Right lobe of liver (tissue), 4 donors: ENCODE measurements at regions not wholly inside any gene's neighbourhood (a gene's known extent, or its start where the extent isn't known, plus 50 kb on each side); places are given as distances from the start of the nearest gene placed in this dataset.

Experiments used
- CTCF ChIP-seq, 4 donors: fragments of 200-600 bp in 3 of 4; fragments of 450-650 bp in 1 of 4; IDR thresholded peaks; one replicate each; pipeline versions ENCODE4 v1.5.1 to v1.8.0; 2016 to 2022; ENCODE audit warnings: antibody characterized with exemption in 4 of 4, mild to moderate bottlenecking in 2 of 4
- POLR2A ChIP-seq: fragments of 450-650 bp; IDR thresholded peaks from one replicate; pipeline ENCODE4 v1.6.1; 2017; ENCODE audit warnings: antibody characterized with exemption, mild to moderate bottlenecking
- donor health status: DM: no; HTN: no; CAD: no.
- donor health status: DM: no; HTN: no; CAD: no.
- donor health status: DM: no; HTN: yes; CAD: no.

DNA sequence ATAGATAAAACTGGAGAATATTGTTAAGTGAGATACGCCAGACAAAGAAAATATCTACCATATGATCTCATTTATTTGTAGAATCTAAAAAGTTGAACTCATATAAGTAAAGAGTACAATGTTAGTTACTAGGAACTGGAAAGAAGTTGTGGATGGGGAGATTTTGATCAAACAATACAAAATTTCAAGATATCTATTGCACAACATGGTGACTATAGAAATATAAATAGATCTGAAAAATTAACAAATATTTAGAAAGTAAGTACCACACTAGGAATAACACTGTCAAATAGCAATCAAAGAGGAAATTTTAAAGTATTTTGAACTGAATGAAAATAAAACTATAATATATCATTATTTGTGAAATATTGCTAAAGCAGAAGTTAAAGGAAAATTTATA lies 437.2 kb downstream of the AASDHPPT start:
- TF ChIP-seq CTCF (IDR thresholded peaks at IDR 0.05) (no peak), POLR2A (no peak)
